C4-2B (cell line): ENCODE measurements at regions not wholly inside any gene's neighbourhood (a gene's known extent, or its start where the extent isn't known, plus 50 kb on each side); places are given as distances from the start of the nearest gene placed in this dataset.

Source experiments
- CTCF ChIP-seq: fragments of 450-650 bp; conservative IDR thresholded peaks from 2 replicates; pipeline ENCODE4 v1.5.1; 2017; ENCODE audit warnings: mild to moderate bottlenecking
- ZFX ChIP-seq: fragments of 450-650 bp; IDR thresholded peaks from 2 replicates; pipeline ENCODE4 v1.6.1; 2017

GRCh38 chr21:39115576-39116235, 67.5 kb downstream of the PSMG1 start:
- TF ChIP-seq CTCF: no peak
- TF ChIP-seq ZFX: no peak
